ENCODE measurements at regions not wholly inside any gene's neighbourhood (a gene's known extent, or its start where the extent isn't known, plus 50 kb on each side); places are given as distances from the start of the nearest gene placed in this dataset.

DNA sequence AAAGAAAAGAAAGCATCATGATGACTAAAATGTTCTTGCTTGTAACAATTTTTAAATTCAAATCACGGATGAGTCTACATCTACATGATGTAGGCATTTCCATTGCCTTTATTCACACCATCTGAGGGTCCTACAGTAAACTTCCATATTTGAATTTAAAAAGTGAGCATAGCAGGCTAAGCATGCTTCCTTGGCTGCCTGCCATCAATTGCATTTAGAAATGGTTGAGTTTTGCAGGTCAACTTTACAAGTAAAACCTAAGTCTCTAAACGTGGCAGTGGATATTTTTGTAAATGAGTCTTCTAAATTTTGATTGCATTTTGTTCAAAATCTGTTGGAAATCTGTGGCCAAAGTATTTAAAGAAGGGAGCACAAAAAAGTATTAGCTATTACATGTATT is 136.5 kb upstream of the PTCH1 start:
- DNase-seq: no peak

DNA sequence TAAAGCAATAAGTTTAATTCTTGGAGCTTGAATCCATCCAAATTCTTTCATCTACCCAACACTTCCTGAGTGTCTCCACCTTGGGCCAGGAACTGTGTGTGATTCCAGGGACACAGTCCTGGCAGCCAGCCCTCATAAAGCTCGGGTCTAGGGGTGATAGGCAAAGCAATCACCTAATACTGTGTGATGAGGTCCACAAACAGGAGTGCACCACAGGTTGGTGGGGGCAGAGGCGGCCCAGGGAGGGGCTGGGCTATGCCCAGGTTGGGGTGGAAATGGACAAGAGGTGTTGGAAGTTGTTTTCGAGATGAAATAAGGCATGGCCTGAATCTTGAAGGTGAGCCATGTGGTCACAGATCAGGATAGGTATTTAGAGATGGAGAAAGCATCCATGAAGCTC is 133.9 kb upstream of the PTCH1 start:
- no peak for DNase-seq

DNA sequence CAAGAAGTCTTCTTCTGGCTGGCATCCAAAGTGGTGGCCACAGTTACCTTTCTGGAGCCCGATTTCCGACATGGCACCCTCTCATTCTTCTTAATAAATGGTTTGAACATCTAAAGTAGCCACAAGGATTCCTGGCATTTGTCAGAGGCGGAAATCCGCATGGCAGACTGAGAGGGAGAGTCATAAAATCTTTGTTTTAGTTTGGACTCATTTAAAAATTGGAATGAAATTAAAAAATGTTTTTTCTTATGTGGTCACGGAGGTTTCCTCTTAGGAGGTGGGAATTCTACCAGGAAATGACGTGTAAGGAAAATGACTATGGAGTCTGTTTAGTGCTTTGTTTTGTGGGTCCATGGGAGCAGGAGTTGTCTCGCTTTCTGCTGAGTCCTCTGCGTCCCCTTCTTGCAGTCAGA is 133.0 kb upstream of the PTCH1 start:
- no peak for DNase-seq

DNA sequence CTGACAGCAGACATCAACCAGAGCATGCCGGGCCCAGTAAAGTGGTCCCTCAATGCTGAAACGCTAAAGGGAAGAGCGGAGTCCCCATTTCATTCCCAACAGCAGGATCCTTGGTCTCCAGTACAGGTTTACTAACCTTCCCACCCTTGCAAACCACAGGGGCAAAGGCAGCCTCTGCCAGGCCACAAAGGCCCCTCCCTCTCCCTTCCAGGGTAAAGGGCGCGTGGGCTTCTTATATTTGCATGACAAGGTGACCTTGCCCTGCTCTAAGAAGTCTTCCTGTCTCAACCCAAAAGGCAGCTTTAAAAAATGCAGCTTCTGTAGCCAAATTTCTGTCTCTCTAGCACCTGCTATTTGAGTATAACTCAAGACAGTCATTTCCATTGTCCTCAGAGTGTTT is 131.5 kb upstream of the PTCH1 start:
- no peak for DNase-seq

DNA sequence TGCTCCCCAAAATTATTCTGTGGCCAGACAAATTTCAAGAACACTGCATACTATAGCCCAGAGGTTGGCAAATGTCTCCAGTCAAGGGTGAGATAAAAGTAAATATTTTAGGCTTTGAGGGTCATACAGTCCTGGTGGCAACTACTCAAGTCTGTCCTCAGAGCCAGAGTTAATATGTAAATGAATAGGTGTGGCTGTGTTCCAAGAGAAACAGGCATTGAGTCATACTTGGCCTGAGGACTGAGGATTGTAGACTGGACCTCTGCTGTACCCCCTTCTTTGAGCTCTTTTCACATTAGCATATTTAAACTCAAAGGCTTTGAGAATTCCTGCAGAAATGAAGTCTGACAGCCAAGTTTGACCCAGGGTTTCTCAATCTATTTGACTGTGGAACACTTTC is 129.2 kb upstream of the PTCH1 start:
- DNase-seq: no peak

DNA sequence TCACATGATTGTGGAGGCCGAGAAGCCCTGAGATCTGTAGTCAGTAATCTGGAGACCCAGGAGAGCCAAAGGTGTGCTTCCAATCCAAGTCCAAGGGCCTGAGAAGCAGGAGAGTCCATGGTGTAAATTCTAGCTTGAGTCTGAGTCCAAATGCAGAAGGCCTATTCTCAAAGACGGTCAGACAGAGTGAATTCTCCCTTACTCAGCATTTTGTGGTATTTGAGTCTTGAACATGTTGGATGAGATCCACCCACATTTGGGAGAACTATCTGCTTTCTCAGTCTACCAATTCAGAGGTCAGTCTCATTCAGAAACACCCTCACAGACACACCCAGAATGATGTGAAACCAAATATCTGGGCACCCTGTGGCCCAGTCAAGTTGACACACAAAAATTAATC is 128.8 kb upstream of the PTCH1 start:
- no peak for DNase-seq

DNA sequence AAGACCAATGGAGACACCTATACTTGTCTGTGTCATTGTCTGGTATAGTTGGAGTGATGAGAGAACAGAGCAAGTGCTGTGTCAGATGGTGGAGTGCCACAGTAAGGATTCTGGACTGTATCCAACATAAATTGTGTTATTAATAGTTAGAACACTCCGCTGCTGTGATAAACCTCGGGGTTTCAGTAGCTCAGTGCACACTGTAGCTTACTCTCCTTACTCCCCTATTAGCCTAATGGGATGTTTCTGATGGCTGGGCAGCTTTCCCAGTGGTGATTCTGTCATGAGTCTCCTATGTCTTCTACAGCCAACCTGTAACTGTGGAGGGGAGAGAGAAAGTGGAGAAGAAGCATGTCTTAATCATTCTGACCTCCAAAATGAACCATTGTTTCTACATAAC is 127.6 kb upstream of the PTCH1 start:
- DNase-seq: no peak

DNA sequence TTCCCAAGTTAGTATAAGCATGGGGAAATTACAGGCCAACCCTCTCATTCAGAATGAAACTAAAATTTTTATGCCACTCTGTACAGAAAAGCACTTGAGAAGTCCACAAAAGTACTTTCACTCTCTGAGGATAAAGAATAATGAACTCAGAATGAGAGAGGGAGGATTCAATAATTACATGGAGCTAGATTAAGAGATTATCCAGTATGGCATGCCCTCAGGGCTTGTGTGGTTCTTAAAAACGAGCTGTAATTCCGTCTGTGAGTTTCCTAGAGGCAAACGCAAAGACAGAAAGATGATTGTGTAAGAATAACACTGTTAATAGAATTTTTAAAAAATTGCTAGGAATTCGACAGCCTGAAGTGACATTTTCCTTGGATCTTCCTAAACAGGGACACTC is 126.8 kb upstream of the PTCH1 start:
- no peak for DNase-seq

DNA sequence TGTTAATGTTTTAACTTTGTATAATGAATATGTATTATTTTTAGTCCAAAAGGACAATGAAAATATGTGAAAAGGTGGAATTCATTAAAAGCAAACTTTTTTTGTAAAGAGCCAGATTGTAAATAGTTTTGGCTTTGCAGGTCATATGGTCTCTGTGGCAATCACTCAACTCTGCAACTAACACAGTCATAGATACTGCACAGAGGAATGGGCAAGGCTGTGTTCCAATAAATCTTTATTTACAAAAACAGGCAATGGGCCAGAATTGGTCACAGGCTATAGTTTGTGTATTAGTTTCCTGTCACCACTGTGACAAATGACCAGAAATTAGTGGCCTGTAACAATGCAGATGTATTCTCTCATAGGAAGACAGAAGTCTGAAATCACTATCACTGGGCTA is 125.4 kb upstream of the PTCH1 start:
- no peak for DNase-seq

DNA sequence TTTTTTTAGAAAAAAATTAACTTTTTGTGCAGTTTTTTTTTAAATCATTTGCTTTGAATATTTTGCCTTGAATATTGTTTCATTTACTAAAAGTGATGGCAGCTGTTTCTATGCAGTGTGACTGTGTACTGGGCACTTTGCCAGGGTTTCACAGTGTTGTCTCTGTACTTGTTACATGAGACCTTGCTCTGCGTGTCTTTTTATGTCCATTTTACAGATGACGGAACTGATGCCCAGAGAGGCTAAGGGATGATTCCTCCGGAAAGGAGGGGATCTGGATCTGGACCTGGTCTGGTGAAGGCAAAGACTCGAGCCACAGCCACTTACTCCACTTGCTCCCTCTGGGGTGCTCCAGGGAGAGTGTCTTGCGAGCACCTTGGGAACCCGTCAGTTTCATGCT is 124.8 kb upstream of the PTCH1 start:
- no peak for DNase-seq

DNA sequence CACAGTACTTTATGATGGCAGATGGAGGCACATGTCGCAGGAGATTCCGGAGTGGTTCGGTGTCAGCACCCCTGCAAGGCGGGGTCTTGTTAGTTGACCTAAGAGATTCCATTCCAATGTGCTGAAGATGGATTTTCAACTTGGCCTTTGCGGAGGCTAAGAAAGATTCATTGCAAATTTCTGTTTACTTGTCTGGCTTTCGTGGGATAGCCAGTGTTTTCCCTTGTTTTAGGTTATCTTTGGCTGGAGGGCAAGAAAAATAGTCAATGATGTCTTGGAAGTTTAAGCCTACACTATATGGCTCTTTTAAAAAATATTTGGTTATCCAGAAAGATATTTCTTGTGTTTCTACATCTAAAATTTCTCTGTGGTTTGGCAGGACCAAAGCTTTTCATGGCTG is 123.6 kb upstream of the PTCH1 start:
- DNase-seq: no peak

DNA sequence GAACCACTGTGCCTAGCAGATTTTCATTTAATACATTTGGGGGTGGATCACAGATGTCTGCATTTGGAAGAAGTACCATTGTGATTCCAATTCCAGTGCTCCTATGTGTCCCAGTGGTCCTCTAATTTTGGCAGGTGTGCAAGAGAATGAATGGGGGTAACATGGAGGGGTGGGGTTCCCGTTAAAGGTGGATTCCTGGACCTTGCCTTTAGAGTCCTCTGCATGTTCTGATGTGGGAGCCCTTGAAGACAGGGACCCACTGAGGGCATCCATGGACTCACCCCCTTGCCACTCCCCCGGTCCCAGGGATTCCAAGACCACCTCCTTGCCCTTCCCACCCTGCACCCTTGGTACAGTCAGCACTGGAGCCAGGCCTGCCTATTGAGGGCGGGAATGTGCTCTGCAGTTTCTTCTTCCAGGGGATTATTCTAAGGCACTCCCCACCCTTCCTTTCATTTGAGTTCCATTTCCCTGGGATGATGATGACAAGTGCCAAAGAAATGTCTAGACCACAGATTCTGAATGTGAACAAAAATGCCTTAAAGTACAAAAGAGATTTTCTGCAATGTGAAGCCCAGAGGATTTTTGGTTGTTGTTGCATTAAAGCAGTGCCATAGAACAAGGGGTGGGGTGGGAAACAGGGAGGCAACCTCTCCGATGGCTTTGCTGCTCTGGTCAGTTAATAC is 119.4 kb upstream of the PTCH1 start:
- no peak for DNase-seq

DNA sequence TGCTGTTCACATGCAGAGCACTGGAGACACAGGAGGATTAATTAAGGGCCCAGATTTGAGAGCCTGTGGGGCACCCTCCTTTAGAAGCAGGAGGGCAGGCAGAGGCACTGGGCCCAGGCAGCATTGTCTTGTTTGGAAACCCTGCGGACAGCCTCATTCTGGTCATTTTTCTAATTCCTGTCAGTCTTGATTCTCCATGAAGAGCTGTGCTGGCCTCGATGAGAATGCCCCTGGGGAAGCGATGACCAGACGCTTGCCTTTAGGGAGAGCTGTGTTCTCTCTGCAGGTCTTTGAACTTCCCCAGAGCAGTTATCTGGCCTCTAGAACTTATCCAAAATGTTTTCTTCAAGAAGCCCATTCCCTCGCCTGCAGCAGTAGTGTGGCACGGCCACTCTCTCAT is 117.8 kb upstream of the PTCH1 start:
- DNase-seq: no peak

DNA sequence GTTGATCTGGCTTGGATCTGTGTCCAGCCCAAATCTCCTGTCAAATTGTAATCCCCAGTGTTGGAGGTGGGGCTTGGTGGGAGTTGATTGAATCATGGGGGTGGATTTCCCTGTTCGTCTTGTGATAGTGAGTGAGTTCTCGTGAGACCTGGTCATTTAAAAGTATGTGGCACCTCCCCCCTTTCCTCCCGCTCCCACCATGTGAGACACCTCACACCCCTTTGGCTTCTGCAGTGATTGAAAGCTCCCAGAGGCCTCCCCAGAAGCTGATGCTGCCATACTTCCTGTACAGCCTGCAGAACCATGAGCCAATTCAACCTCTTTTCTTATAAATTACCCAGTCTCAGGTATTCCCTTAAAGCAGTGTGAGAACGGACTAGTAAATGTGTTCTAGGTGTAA is 117.3 kb upstream of the PTCH1 start:
- DNase-seq: no peak

DNA sequence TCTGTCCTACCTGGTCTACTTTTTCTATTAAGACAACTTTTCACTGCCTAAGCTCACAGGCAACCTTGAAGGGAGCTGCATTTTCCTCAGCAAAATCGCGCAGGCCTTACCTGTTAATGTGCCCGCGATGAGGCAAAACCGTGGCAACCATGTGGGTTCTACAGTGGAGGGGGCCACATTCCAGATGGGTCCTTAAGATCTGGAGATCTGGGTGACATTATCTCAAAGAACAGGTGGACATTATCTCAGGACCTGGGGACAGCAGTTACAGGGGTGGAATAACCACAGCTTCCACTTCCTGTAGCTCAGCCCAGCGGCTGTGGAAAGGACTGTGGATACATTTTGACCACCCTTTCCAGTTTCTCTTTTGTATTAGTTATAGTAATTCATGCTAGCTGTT is 112.8 kb upstream of the PTCH1 start:
- DNase-seq: no peak

DNA sequence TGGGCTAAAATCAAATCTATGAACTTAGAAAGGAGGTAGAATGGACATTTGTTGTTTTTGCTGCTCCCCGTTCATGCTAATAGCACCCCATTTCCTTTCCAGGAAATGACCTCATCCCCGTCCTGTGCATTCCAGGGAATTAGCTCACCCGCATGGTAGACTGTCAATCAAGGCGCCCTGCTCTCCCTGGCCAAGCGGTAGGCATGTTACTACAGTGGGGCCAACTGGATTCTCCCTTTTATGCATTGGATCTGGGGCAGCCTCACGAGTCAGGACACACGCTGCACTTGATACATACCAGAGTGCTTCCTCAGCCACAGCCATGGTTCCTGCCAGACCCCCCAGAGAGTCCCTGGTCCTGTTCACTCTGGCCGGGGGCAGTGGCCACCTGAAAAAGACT is 111.0 kb upstream of the PTCH1 start:
- DNase-seq: no peak

DNA sequence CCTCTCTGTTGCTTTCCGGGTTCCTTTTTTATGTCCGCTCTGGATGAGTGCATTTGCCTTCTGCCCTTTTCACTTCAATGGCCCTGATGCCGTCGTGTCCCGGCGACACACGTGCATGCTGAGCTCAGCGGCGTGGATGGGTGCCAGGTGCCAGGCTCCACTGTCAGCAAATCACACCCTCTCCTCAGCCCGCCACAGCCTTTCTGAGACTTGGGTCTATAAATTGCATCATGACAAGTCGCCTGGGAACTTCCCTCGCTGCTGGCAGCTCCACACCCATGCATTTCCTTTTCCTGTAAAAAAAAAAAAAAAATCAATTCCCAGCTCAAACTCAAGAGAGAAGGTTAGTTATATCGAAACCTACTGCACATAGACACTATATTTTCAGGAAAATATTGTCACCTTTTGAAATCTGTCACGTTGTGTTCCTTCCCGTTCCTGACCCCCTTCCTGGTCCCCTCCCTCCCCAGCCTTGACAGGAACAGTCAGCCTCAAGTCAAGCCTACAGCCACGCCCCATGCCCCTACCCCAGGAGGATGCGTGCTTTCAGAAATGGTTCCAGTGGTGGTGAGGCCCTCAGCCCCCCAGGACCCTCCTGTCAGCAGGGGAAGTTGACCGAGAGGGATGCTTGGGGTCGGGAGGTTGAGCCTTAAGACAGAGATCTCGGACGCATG is 110.3 kb upstream of the PTCH1 start:
- DNase-seq: peak; percentile 52

DNA sequence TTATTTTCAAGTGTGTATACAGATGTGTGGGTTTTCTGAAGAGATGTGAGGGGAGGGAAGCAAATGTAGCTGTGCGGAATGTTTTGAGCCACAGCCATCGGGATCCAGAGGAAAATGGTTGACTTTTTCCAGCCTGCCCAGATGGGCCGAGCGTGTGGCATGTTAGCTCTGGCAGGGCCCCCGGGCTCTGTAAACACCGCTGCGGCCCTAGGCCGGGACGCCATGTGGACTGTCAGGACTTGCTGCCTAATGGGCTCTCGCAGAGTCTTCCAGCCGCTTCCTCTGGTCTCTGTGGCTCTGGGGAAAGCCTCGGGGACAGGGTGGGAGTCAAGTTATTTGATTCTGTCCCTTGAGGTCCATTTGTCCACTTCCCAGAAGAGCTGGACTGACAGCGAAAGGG is 109.6 kb upstream of the PTCH1 start:
- no peak for DNase-seq

DNA sequence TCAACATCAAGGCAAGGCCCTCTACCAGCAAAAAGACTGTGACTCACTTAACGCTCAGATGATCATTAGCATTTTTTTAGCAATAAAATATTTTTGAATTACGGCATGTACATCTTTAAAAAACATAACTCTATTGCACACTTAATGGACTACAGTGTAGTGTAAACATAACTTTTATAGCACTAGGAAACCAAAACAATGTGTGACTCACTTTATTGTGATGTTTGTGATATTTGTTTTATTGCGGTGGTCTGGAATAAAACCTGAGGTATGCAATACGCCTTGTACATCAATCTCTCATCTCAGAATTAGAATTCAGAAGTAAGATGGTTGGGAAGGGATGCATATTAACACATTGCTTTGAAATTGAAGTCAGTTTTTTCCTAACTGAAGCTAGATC is 106.9 kb upstream of the PTCH1 start:
- DNase-seq: no peak

DNA sequence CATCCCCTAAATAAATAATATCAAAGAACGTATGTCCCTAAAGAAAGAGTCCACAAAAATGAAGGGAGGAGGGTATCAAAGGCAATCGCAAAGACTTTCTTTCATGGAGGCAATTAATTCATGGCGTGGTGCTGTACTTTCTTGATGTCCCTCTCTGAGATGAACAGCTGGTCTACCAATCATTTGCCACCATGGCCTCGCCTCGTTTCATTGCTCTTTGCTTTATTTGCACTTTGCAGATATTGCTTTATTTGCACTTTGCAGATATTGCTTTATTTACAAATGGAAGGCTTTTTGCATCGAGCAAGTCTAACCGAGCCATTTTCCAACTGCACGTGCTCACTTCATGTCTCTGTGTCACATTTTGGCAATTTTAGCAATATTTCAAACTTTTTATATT is 104.0 kb upstream of the PTCH1 start:
- no peak for DNase-seq

DNA sequence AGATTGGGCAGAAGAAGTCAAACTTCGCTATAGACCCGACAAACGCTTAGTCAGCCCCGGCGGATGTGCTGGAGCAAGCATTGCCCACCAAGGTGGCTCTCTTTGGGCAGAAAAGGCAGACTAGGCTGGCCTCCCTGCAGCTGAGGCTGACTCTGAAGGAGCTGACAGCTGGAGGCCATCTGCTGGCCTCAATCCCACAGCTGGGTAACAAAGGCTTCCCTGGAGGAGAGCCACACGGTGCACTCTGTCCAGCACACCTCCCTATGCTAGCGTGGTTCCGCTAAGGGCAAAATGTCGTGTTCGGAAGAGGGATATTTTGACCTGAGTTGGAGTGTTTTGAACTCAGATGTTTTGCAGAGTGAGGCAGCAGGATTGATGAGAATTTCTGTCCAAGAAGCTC is 103.5 kb upstream of the PTCH1 start:
- no peak for DNase-seq

DNA sequence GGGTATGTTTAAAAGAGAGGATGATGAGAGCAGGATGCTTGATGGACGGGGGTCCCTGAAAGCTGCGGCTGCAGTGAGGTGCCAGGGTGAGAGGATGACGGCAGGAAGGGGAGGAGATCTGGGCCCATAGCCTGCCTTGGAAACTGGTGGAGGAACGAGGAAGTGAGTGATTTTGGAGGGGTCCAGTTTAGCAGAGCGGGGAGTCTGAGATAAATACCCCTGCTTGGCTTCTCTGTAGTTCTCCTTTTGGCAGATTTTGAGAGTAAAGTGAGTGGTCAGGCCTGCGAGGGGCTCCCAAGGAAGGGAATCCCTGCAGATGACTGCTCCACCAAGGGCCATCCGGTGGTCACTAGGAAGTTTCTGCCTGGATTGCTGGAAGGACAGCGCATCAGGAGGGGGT is 98.5 kb upstream of the PTCH1 start:
- no peak for DNase-seq

DNA sequence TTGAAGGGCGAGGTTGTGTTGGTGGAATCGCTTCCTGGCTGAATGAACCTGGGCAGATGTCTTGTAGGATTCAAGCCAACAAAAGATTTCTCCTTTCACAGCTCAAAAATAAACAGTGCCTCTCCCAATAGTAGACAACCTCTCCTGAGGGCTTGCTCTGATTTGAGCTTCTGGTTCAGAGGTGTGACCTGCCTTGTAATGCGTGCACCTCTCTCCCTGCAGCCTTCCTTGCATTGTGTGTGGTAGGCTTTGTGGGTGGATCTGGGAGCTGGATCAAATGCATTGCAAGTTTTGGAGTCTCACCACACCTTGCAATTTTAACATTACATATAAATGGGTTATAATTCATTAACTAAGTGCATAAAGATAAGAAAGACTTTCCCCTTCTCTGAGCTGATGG is 96.9 kb upstream of the PTCH1 start:
- DNase-seq: no peak

DNA sequence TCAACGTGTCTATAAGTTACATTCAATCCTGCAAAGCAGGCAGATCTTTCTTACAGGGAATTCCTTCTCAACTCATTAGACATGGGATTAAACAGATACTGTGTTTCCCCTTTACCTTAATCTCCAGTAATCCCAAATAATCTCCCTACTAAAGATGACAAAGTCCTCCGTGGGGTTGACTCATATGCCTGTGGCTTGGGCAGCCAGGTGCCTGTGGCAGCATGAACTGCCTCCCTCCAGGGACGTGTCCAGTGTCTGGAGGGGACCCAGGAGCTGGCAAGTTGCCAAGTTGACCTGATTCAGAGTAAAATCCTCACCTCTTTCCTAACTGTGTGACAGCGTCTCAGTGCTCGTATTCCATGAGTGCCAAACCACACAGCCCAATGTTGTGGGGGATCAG is 94.6 kb upstream of the PTCH1 start:
- no peak for DNase-seq
